ENCODE measurements at regions not wholly inside any gene's neighbourhood (a gene's known extent, or its start where the extent isn't known, plus 50 kb on each side); places are given as distances from the start of the nearest gene placed in this dataset.

DNA sequence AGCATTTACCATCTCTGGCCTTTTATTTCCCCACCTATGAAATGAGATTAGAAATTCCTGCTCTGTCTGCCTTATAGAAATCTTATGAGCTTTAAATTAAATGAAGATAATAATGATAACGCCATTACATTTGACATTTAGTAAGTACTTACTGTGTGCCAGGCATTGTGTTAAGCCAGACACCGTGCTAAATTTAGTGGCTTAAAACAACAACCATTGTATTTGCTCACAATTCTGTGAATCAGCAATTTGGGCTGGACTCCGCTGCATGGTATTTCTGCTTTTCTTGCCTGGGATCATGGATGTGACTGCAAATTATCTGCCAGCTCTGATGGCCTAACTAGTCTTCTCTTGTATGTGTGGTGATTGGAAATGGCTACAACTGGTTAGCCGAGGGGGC lies 56.4 kb upstream of the CCDC6 start:
- TF ChIP-seq, protein P1, sequence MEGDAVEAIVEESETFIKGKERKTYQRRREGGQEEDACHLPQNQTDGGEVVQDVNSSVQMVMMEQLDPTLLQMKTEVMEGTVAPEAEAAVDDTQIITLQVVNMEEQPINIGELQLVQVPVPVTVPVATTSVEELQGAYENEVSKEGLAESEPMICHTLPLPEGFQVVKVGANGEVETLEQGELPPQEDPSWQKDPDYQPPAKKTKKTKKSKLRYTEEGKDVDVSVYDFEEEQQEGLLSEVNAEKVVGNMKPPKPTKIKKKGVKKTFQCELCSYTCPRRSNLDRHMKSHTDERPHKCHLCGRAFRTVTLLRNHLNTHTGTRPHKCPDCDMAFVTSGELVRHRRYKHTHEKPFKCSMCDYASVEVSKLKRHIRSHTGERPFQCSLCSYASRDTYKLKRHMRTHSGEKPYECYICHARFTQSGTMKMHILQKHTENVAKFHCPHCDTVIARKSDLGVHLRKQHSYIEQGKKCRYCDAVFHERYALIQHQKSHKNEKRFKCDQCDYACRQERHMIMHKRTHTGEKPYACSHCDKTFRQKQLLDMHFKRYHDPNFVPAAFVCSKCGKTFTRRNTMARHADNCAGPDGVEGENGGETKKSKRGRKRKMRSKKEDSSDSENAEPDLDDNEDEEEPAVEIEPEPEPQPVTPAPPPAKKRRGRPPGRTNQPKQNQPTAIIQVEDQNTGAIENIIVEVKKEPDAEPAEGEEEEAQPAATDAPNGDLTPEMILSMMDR (IDR thresholded peaks at IDR 0.05; ENCODE audit: insufficient read depth, low read length, poor library complexity, severe bottlenecking) = no peak
- no peaks in the 10 kb centered on the region for H3K27me3 ChIP-seq (ENCODE audit: control insufficient read depth, insufficient read depth, low read length)
- H3K36me3 ChIP-seq (ENCODE audit: control insufficient read depth, insufficient read depth, low read length) = no peaks in the 10 kb centered on the region
- DNase-seq (ENCODE audit: low read depth) = no peak
- H3K4me3 ChIP-seq (ENCODE audit: low read depth, low read length) = no peak overlapping the region

DNA sequence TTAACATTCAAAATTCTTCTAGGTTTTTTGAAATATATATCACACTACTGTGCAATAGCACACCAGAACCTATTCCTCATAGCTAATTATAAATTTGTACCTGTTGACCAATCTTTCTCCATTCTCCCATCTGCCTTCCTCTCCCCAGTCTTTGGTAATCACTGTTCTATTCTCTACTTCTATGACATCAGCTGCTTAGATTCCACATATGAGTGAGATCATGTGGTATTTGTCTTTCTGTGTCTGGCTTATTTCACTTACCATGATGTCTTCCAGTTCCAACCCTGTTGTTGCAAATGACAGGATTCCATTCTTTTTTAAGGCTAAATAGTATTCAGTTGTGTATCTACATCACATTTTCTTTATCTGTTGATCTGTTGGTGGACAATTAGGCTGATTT lies 54.4 kb upstream of the CCDC6 start:
- Histone ChIP-seq H3K27me3 (ENCODE audit: control insufficient read depth, insufficient read depth, low read length) (no peaks in the 10 kb centered on the region), H3K36me3 (ENCODE audit: control insufficient read depth, insufficient read depth, low read length) (no peaks in the 10 kb centered on the region), H3K4me3 (ENCODE audit: low read depth, low read length) (no peak overlapping the region)
- TF ChIP-seq, protein P1 (IDR thresholded peaks at IDR 0.05; ENCODE audit: insufficient read depth, low read length, poor library complexity, severe bottlenecking) = no peak
- DNase-seq (ENCODE audit: low read depth) = no peak

DNA sequence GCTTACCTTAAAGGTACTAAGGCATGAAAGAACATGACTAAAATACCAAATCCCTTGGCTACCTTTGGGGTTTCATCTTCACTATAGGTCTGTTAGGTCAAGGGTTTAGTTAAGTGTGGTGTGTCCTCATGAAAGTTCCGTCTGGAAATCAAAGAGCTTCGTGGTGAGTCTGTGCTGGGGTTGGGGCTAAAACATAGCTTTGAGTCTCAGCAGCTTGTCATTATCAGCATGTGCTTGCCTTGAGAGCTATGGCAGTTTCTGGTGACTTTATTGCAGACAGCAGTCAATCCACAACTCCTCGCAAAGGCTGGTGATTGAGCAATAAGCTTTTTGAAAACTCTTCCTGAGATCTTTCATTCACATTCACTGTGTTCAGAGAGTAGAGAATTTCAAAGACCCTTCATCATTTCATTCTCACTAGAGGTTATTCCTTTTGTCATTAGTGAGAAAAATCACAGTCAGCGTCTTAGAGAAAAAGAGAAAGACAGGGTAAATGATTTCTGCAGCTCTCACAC lies 53.2 kb upstream of the CCDC6 start:
- TF ChIP-seq, protein P1 (IDR thresholded peaks at IDR 0.05; ENCODE audit: insufficient read depth, low read length, poor library complexity, severe bottlenecking) = no peak
- no peak for DNase-seq (ENCODE audit: low read depth)
- Histone ChIP-seq H3K36me3 (ENCODE audit: control insufficient read depth, insufficient read depth, low read length) (no peaks in the 10 kb centered on the region), H3K27me3 (ENCODE audit: control insufficient read depth, insufficient read depth, low read length) (no peaks in the 10 kb centered on the region), H3K4me3 (ENCODE audit: low read depth, low read length) (no peak overlapping the region)

DNA sequence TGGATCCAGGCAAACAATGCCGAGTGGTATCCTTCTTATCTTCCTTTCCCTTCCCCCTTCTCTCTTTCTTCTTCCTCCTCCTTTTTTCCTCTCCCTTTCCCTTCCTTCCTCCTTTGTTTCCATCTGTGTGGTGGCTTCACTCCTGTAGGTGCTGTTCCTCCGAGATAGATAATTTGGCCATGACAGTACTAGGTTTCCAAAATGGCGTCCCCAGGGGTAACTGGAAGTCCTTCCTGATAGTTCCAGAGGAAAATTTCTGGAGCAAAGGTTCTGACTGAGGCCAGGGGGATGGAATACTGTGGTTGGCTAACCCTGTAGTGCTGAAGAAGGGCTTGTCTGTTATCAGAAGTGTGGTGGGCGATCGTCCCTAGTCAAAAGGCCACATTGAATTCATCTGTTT lies 52.5 kb upstream of the CCDC6 start:
- Histone ChIP-seq H3K36me3 (ENCODE audit: control insufficient read depth, insufficient read depth, low read length) (no peaks in the 10 kb centered on the region), H3K4me3 (ENCODE audit: low read depth, low read length) (no peak overlapping the region), H3K27me3 (ENCODE audit: control insufficient read depth, insufficient read depth, low read length) (no peaks in the 10 kb centered on the region)
- DNase-seq (ENCODE audit: low read depth) = no peak
- TF ChIP-seq, protein P1 (IDR thresholded peaks at IDR 0.05; ENCODE audit: insufficient read depth, low read length, poor library complexity, severe bottlenecking) = no peak

DNA sequence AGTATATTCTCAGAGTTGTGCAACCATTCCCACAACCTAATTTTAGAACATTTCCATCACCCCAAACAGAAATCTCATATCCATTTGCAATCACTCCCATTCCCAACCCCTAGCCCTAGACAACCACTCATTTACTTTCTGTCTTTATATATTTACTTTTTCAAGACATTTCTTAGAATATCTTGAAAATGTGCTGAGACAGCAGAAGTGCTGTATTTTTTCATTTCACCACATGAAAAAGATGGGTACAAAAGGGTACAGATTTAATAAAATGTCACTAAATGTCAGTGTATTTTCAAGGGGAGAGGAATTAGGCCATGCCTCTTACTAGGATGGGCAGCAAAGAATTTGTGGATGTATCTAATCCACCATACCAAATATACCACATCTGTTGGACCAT lies 51.6 kb upstream of the CCDC6 start:
- H3K36me3 ChIP-seq (ENCODE audit: control insufficient read depth, insufficient read depth, low read length) = no peaks in the 10 kb centered on the region
- TF ChIP-seq, protein P1 (IDR thresholded peaks at IDR 0.05; ENCODE audit: insufficient read depth, low read length, poor library complexity, severe bottlenecking) = no peak
- DNase-seq (ENCODE audit: low read depth) = no peak
- no peak overlapping the region for H3K4me3 ChIP-seq (ENCODE audit: low read depth, low read length)
- no peaks in the 10 kb centered on the region for H3K27me3 ChIP-seq (ENCODE audit: control insufficient read depth, insufficient read depth, low read length)

Measured in kidney epithelial cell (primary cell).